Left renal pelvis (tissue), 4 donors: ENCODE measurements at regions not wholly inside any gene's neighbourhood (a gene's known extent, or its start where the extent isn't known, plus 50 kb on each side); places are given as distances from the start of the nearest gene placed in this dataset.
A peak's percentile ranks its signal among the peaks of the same experiment; 100 is the strongest.
"Not testable (repeated sequence)": the region's sequence is repeated elsewhere in the genome, so short reads cannot be mapped to it uniquely, and the experiment has no call there.

Source experiments
- DNase-seq, 4 donors: peaks; one replicate each; pipeline ENCODE4 v3.0.0-alpha.2; 2013; ENCODE audit warnings: low read depth in 4 of 4, low spot score in 3 of 4

GRCh38 chr18:21928925-21929324 lies 188.3 kb downstream of the MIB1 start:
- no peak for DNase-seq

GRCh38 chr18:21930177-21930576 lies 189.6 kb downstream of the MIB1 start:
- peak in 3 of 4 donors; percentile 14 to 25 (median 19) for DNase-seq

- DNase-seq: no peak
These were observed 193.6 kb downstream of the MIB1 start for GRCh38 chr18:21933931-21934765.

GRCh38 chr18:21934766-21935015 lies 194.1 kb downstream of the MIB1 start:
- no peak for DNase-seq

- DNase-seq: no peak
These were observed 202.9 kb downstream of the MIB1 start for GRCh38 chr18:21943456-21943855.

GRCh38 chr18:21949326-21950015 lies 208.9 kb downstream of the MIB1 start:
- no peak for DNase-seq

GRCh38 chr18:21955757-21956652 lies 213.4 kb upstream of the GATA6 start:
- DNase-seq: peak; percentile 16 to 52 (median 31)

GRCh38 chr18:21958263-21958662 lies 211.1 kb upstream of the GATA6 start:
- DNase-seq: no peak

GRCh38 chr18:21958707-21959450 lies 210.5 kb upstream of the GATA6 start:
- no peak for DNase-seq

GRCh38 chr18:21960189-21960588 lies 209.2 kb upstream of the GATA6 start:
- no peak for DNase-seq

- DNase-seq: no peak
These were observed 206.1 kb upstream of the GATA6 start for GRCh38 chr18:21963336-21963735.

- no peak for DNase-seq
These were observed 201.1 kb upstream of the GATA6 start for GRCh38 chr18:21968338-21968737.

GRCh38 chr18:21972281-21972680 lies 197.1 kb upstream of the GATA6 start:
- DNase-seq: no peak

GRCh38 chr18:21975954-21976353 lies 193.4 kb upstream of the GATA6 start:
- DNase-seq: not testable (repeated sequence)

- DNase-seq: no peak
These were observed 190.7 kb upstream of the GATA6 start for GRCh38 chr18:21978546-21979170.

GRCh38 chr18:21979171-21979560 lies 190.2 kb upstream of the GATA6 start:
- no peak for DNase-seq

GRCh38 chr18:21979759-21980158 lies 189.6 kb upstream of the GATA6 start:
- no peak for DNase-seq

- DNase-seq: no peak
These were observed 188.6 kb upstream of the GATA6 start for GRCh38 chr18:21980744-21981143.

GRCh38 chr18:21981489-21981888 lies 187.9 kb upstream of the GATA6 start:
- not testable (repeated sequence) for DNase-seq

- no peak for DNase-seq
These were observed 178.3 kb upstream of the GATA6 start for GRCh38 chr18:21991081-21991534.
